ENCODE measurements at regions not wholly inside any gene's neighbourhood (a gene's known extent, or its start where the extent isn't known, plus 50 kb on each side); places are given as distances from the start of the nearest gene placed in this dataset.

DNA sequence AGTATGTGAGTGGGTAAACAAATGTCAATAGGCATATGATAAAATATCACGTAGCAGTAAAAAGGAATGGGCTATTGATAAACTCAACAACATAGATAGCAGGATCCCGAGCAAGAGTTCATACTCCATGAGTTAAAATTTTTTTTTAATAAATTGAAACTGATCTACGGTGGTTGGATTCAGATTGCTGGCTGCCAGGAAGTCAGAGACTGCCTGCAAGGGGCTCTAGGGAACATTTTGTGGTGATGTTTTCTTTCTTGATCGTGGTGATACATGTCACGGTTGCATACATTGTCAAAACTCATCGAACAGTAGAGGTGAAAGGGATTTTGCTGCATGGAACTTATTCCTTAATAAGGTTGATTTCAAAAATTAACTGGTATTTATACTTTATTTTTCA is 62.6 kb upstream of the WNT7B start:
- Histone ChIP-seq H3K4me3 (ENCODE audit: low read depth, low read length) (no peak overlapping the region), H3K36me3 (no peaks in the 10 kb centered on the region), H3K27me3 (no peaks in the 10 kb centered on the region), H3K4me1 (peaks cover 44% of the 10 kb centered on the region), H3K9me3 (no peaks in the 10 kb centered on the region)
- no peak for TF ChIP-seq CTCF (IDR thresholded peaks at IDR 0.05; ENCODE audit: low read depth, low read length)
- DNase-seq, result no peak

DNA sequence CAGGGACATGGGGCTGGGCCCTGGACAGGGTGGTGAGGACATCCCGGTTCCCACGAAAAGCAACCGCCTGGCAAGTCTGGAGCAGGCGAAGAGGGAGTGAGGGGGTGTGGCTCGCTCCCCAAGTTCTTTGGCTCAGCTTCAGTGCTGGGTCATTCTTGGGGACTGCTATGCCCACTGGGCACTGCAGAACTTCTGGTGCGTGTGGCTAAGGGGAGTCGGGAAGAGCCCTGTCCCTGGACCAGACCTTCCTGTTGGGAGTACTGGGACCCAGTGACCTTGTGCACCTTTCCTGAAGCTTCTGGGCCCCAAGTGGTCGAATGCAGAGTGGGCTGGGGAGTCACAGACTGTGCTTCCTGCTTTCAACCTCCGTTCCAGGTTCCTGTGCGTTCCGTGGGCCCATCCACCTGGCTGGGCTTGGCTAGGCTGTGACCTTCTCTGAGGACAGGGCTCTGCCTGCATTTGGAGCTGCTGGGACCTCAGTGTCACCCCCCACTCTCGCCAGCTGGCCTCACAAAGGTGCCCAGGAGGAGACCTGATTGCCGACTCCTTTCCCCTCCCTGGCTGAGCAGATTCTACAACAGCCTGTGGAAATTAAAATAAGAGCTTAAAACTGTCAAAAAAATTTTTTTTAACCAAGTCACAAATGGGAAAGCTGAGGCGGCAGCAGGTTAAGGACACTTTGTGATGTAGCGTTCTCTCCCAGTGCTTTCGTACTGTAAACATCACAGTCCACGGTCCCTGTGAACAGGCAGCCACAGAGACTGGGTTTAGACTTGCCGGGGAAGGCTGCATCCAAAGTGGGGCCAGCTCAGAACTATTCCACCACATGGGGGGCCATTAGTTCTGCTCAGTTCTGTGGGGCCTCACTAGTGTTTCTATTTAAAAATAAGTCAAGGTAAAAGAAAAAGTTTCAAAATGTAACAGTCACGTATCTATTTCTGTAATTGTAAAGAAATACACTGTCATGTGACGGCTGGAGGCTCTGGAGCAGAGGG is 63.8 kb upstream of the WNT7B start:
- peaks cover 44% of the 10 kb centered on the region for H3K4me1 ChIP-seq
- DNase-seq, result no peak
- no peaks in the 10 kb centered on the region for H3K27me3 ChIP-seq
- H3K4me3 ChIP-seq (ENCODE audit: low read depth, low read length), result no peak overlapping the region
- no peaks in the 10 kb centered on the region for H3K36me3 ChIP-seq
- no peaks in the 10 kb centered on the region for H3K9me3 ChIP-seq
- TF ChIP-seq CTCF (IDR thresholded peaks at IDR 0.05; ENCODE audit: low read depth, low read length), result no peak

- no peaks in the 10 kb centered on the region for H3K9me3 ChIP-seq
- no peak overlapping the region for H3K4me3 ChIP-seq (ENCODE audit: low read depth, low read length)
- DNase-seq, result no peak
- no peaks in the 10 kb centered on the region for H3K27me3 ChIP-seq
- TF ChIP-seq CTCF (IDR thresholded peaks at IDR 0.05; ENCODE audit: low read depth, low read length), result no peak
- H3K36me3 ChIP-seq, result no peaks in the 10 kb centered on the region
- H3K4me1 ChIP-seq, result peaks cover 44% of the 10 kb centered on the region
Measured at GRCh38 chr22:46041642-46042041, 64.7 kb upstream of the WNT7B start.

DNA sequence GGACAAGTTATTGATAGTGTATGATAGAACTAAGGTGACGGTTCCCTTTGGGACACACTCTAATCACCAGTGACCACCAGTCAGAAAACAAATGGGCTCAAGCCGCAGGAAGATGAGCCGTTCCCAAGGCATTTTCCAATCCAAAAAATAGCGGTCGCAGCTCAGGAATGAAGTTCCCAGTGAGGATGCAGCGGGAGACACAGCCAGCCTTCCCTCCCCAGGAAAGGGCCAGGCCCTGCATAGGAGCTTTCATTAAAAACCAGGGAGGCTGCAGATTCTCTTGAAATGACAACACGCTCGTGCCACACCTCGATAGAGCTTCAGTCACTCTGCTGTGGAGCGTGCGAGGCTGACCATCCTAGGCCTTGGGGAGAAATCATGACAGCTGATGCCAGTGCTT is 65.8 kb upstream of the WNT7B start:
- Histone ChIP-seq H3K4me3 (ENCODE audit: low read depth, low read length) (no peak overlapping the region), H3K27me3 (no peaks in the 10 kb centered on the region), H3K36me3 (no peaks in the 10 kb centered on the region), H3K9me3 (no peaks in the 10 kb centered on the region), H3K4me1 (peaks cover 41% of the 10 kb centered on the region)
- DNase-seq, result no peak
- no peak for TF ChIP-seq CTCF (IDR thresholded peaks at IDR 0.05; ENCODE audit: low read depth, low read length)

DNA sequence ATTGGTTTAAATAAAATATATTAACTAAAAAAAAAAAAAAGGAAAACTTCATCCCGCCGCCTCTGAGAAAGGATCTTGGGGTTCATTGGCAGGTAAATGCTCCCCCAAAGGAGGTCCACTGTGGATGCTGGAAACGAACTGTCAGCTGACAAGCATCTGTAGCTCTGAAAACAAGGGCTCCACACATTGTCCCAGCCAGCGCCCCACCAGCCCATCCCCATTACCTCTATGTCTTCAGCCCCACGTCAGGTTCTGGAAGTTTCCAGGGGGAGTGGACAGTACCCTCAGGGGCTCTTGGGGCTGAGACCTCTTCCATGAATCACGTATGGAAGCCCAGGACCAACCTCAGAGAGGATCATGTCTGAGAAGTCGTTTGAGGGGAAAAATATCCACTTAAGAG is 66.4 kb upstream of the WNT7B start:
- no peaks in the 10 kb centered on the region for H3K36me3 ChIP-seq
- no peaks in the 10 kb centered on the region for H3K9me3 ChIP-seq
- peaks cover 39% of the 10 kb centered on the region for H3K4me1 ChIP-seq
- H3K4me3 ChIP-seq (ENCODE audit: low read depth, low read length), result no peak overlapping the region
- TF ChIP-seq CTCF (IDR thresholded peaks at IDR 0.05; ENCODE audit: low read depth, low read length), result no peak
- DNase-seq, result no peak
- H3K27me3 ChIP-seq, result no peaks in the 10 kb centered on the region

Measured in BE2C (cell line).